ENCODE measurements at regions not wholly inside any gene's neighbourhood (a gene's known extent, or its start where the extent isn't known, plus 50 kb on each side); places are given as distances from the start of the nearest gene placed in this dataset.
"Not testable (repeated sequence)": the region's sequence is repeated elsewhere in the genome, so short reads cannot be mapped to it uniquely, and the experiment has no call there.

DNA sequence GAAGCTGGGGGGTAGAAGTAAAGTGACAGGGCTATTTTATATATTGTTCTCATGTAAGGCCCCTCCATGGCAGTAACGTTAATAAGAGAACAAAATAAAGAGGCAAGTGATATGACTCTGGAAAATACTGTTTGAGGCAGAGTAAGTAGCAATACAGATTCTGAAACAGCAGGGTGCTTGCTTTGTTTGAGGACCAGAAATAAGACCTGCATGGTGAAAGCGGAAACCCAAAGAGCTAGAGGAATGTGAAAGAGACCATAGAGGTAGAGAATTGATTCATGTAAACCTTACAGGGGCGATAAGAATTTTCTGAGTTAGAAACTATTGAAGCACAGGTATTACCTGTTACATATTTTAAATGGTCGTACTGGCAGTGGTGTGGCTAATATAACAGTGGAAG is 1517.1 kb downstream of the SI start:
- H3K27ac Mint-ChIP-seq = no peak overlapping the region
- DNase-seq = no peak
- H3K27me3 Mint-ChIP-seq (ENCODE audit: low read depth in 3 of 3) = peaks cover 0 to 2% (median 0%) of the 10 kb centered on the region in 3 donors
- H3K4me3 Mint-ChIP-seq = no peak overlapping the region
- peaks cover 6 to 44% (median 10%) of the 10 kb centered on the region in 6 donors for H3K9me3 Mint-ChIP-seq
- no peaks in the 10 kb centered on the region for H3K4me1 Mint-ChIP-seq
- no peaks in the 10 kb centered on the region for H3K36me3 Mint-ChIP-seq

DNA sequence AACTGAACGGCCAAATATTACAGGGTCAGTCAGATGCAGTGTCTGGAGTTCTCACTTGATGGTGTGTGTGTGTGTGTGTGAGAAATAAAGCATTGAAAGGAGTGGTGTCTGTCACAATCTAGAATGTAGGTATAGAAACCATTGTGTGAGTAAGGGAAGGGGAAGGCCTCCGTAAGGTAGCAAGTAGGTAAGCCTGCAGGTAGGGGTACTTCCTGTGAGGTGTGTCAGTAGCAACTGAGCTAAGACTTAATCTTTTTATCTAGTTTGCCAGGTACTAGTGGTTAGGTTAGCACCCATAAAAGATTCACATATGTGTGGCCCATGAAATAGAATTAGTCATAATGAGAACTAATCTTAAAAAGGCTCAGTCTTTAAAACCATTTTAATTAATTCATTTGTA is 1517.8 kb downstream of the SI start:
- Mint-ChIP-seq H3K9me3 (peaks cover 6 to 47% (median 12%) of the 10 kb centered on the region in 6 donors), H3K4me3 (no peak overlapping the region)

DNA sequence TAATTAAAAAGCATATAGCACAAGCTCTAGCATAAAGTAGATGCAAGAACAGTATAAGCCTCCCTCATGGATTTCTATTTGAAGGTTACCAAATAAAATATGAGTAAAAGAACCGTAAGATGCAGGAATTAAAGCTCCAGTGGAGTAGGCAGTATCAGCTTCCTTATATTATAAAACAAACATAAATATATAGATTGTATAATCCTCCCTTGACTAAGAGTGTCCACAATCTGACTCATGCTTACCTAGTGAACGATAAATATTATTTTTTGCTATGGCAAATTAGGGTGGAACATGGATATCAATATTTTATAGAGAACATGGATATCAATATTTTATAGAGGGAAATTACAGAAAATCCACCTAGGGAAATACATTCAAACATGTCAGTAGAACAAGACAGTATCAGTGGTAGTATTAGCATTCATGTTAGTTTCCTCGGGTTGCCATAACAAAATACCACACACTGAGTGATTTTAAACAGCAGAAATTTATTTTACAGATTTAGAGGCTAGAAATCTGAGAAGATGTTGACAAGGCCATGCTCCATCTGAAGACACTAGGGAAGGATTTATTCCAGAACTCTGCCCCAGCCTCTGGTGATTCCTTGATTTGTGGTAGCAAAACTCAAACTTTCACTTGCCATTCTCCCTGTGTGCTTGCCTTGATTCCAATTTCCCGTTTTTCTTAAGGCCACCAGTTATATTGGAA is 1521.3 kb downstream of the SI start:
- H3K27me3 Mint-ChIP-seq (ENCODE audit: low read depth in 3 of 3) = peaks cover 0 to 6% (median 0%) of the 10 kb centered on the region in 3 donors
- H3K36me3 Mint-ChIP-seq = no peaks in the 10 kb centered on the region
- no peak for DNase-seq

More for the DNA sequence above, 1517.8 kb downstream of the SI start:
- Mint-ChIP-seq H3K27ac (no peak overlapping the region), H3K27me3 (ENCODE audit: low read depth in 3 of 3) (peaks cover 0 to 4% (median 0%) of the 10 kb centered on the region in 3 donors), H3K4me1 (no peaks in the 10 kb centered on the region), H3K36me3 (no peaks in the 10 kb centered on the region)
- DNase-seq = no peak

DNA sequence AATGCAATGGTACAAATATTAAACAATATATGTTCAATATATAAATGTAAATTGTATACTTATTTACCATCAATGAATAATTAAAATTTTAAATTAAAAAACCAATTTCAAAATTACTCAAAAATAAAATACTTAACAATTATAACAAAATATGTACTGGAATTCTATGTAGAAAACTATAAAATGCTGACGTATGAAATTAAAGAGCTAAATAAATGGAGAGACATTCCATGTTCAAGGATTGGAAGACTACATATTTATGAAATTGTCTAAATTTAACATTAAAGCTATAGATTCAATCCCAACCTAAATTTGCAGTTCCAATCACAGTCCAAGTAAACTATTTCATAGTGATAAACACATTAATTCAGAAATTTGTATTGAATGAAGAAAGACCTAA is 1522.4 kb downstream of the SI start:
- Mint-ChIP-seq H3K27ac (no peak overlapping the region), H3K4me1 (no peaks in the 10 kb centered on the region), H3K9me3 (peaks cover 14 to 44% (median 21%) of the 10 kb centered on the region in 6 donors), H3K27me3 (ENCODE audit: low read depth in 3 of 3) (peaks cover 0 to 6% (median 0%) of the 10 kb centered on the region in 3 donors), H3K36me3 (no peaks in the 10 kb centered on the region), H3K4me3 (no peak overlapping the region)
- DNase-seq = no peak

More for the DNA sequence above, 1521.3 kb downstream of the SI start:
- Mint-ChIP-seq H3K4me3 (no peak overlapping the region), H3K27ac (no peak overlapping the region), H3K9me3 (peaks cover 9 to 42% (median 18%) of the 10 kb centered on the region in 6 donors), H3K4me1 (no peaks in the 10 kb centered on the region)

DNA sequence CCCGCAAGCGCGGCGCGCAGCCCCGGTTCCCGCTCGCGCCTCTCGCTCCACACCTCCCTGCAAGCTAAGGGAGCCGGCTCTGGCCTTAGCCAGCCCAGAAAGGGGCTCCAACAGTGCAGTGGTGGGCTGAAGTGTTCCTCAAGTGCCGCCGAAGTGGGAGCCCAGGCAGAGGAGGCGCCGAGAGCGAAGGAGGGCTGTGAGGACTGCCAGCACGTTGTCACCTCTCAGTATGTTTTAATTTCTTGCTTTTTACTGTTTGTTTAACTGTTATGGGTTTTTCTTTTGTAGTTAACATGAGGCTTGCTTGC is 1525.7 kb downstream of the SI start:
- Mint-ChIP-seq H3K27me3 (ENCODE audit: low read depth in 3 of 3) (peaks cover 0 to 6% (median 0%) of the 10 kb centered on the region in 3 donors), H3K36me3 (no peaks in the 10 kb centered on the region), H3K4me1 (no peaks in the 10 kb centered on the region), H3K9me3 (peaks cover 12 to 52% (median 21%) of the 10 kb centered on the region in 6 donors), H3K27ac (no peak overlapping the region), H3K4me3 (no peak overlapping the region)
- no peak for DNase-seq

DNA sequence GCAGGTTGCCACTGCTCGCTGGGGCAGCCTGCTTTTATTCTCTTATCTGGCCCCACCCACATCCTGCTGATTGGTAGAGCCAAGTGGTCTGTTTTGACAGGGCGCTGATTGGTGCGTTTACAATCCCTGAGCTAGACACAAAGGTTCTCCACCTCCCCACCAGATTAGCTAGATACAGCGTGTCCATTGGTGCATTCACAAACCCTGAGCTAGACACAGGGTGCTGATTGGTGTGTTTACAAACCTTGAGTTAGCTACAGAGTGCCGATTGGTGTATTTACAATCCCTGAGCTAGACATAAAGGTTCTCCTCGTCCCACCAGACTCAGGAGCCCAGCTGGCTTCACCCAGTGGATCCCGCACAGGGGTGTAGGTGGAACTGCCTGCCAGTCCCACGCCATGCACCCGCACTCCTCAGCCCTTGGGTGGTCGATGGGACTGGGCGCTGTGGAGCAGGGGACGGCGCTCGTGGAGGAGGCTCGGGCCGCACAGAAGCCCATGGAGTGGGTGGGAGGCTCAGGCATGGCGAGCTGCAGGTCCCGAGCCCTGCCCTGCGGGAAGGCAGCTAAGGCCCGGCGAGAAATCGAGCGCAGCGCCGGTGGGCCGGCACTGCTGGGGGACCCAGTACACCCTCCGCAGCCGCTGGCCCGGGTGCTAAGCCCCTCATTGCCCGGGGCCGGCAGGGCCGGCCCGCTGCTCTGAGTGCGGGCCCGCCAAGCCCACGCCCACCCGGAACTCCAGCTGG is 1526.2 kb downstream of the SI start:
- not testable (repeated sequence) for H3K4me1 Mint-ChIP-seq; H3K27me3 Mint-ChIP-seq (ENCODE audit: low read depth in 3 of 3); DNase-seq; H3K4me3 Mint-ChIP-seq; H3K27ac Mint-ChIP-seq; H3K36me3 Mint-ChIP-seq
- peaks cover 12 to 47% (median 21%) of the 10 kb centered on the region in 6 donors for H3K9me3 Mint-ChIP-seq

DNA sequence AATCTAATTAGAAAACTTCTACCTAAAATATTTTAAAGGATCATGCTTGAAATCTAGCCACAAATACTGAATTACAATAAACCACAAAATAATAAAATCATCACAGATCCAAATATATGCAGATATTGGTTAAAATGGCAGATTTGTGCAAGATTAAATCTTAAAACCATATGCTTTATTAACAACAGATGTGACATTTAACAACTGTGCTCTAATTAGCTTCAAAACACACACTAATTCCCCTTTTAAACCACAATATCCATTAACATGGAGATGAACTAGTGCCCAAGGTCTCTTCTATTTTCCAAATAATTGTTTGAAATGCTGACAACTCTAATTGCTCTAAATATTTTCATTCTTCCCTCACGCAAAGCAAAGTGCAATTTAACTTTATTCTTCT is 1530.3 kb downstream of the SI start:
- peaks cover 12 to 30% (median 17%) of the 10 kb centered on the region in 6 donors for H3K9me3 Mint-ChIP-seq
- no peaks in the 10 kb centered on the region for H3K36me3 Mint-ChIP-seq
- DNase-seq = no peak
- peaks cover 0 to 1% (median 0%) of the 10 kb centered on the region in 3 donors for H3K27me3 Mint-ChIP-seq (ENCODE audit: low read depth in 3 of 3)
- no peak overlapping the region for H3K27ac Mint-ChIP-seq
- no peak overlapping the region for H3K4me3 Mint-ChIP-seq
- H3K4me1 Mint-ChIP-seq = no peaks in the 10 kb centered on the region

DNA sequence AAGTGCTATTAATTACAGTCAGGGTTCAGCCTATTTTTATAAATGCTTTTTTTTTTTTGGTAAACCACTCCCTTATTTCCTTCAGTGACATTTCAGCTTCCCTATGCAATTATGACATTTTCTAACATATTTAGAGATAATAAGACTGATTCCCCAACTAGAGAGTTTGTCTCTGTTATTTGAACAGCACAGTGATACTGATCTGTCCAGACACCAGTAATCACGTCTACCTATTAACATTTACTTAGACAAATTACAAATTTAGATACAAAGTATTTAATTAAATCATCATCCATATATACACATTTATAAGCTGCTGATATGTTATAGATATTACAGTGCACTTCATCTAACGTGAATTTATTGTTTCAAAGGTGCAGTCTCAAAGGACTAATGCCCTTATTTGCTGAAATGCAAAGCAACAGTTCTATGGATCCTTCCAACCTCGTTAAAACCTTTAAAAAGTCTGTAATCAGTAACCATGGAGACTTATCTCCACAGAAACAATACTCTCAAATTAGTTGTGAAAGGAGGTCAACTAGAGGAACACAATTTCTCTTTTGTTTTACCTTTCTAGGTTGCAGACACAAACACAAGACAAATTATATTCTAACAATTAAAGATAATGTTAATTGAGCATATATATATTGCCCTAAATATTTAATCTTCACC is 1531.1 kb downstream of the SI start:
- Mint-ChIP-seq H3K27ac (no peak overlapping the region), H3K36me3 (no peaks in the 10 kb centered on the region), H3K4me3 (no peak overlapping the region), H3K4me1 (no peaks in the 10 kb centered on the region), H3K27me3 (ENCODE audit: low read depth in 3 of 3) (peaks cover 0 to 1% (median 0%) of the 10 kb centered on the region in 3 donors), H3K9me3 (peaks cover 12 to 30% (median 15%) of the 10 kb centered on the region in 6 donors)
- no peak for DNase-seq

DNA sequence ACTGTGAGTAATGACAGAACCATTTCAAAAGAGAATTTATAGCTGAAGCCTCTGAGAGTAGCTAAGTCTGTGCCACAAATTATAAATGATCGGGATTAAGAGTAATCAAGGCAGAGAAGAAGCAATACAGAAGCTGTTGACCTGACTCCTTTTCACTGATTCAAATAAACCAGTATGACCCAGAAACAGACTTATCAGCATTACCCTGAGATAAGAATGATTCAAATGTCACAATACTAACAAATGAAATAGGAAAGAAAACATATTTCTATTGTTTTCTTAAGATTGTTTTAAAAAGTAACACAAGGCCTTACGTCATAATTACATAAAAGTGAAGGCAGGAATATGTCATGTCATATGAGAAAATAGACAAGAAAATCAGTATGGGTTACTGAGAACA is 1534.6 kb downstream of the SI start:
- DNase-seq = no peak
- H3K4me1 Mint-ChIP-seq = no peaks in the 10 kb centered on the region
- peaks cover 4 to 18% (median 6%) of the 10 kb centered on the region in 6 donors for H3K9me3 Mint-ChIP-seq
- H3K27ac Mint-ChIP-seq = no peak overlapping the region
- H3K36me3 Mint-ChIP-seq = no peaks in the 10 kb centered on the region
- no peak overlapping the region for H3K4me3 Mint-ChIP-seq
- H3K27me3 Mint-ChIP-seq (ENCODE audit: low read depth in 3 of 3) = no peaks in the 10 kb centered on the region

DNA sequence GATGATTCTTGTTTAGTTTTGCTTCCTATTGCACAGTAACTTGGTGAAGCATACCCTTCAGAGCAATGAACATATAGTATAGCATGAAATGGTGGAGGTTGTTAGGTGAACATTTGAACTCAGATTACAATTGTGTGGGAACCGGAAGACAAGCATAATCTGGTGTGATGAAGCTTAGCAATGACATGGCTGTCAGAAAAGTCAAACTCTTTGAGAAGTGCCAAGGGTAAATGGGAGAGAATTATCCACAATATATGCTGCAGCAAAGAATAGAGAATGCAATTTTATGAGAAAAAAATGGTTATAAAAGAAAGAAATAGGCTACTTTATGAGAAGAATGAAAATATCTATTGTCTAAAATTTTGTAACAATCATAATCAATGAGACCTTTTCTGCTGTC is 1536.7 kb downstream of the SI start:
- DNase-seq = no peak
- Mint-ChIP-seq H3K27me3 (ENCODE audit: low read depth in 3 of 3) (no peaks in the 10 kb centered on the region), H3K36me3 (no peaks in the 10 kb centered on the region), H3K27ac (no peak overlapping the region), H3K4me1 (no peaks in the 10 kb centered on the region), H3K9me3 (peaks cover 3 to 17% (median 8%) of the 10 kb centered on the region in 6 donors), H3K4me3 (no peak overlapping the region)

DNA sequence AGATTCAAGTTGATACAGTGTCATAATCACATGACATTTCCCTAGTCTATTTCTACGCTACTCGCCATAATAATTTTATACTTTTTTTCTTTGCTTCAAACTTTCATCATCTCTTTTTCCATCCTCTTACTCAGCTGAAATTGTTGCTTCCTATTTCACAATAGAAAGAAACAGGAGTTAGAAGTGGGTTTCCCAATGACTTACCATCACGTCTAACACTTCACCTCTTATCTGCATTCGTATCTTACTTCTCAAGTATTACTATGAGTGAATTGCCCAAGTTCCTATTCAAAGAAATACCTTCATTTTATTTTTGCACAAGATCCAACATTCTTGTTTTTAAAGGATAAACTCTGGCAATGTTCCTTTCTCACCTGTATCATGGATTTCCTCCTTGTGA is 1539.9 kb downstream of the SI start:
- no peak overlapping the region for H3K27ac Mint-ChIP-seq
- no peaks in the 10 kb centered on the region for H3K36me3 Mint-ChIP-seq
- no peak overlapping the region for H3K4me3 Mint-ChIP-seq
- H3K9me3 Mint-ChIP-seq = peaks cover 4 to 20% (median 12%) of the 10 kb centered on the region in 6 donors
- no peaks in the 10 kb centered on the region for H3K4me1 Mint-ChIP-seq
- peaks cover 0 to 1% (median 0%) of the 10 kb centered on the region in 3 donors for H3K27me3 Mint-ChIP-seq (ENCODE audit: low read depth in 3 of 3)
- no peak for DNase-seq

DNA sequence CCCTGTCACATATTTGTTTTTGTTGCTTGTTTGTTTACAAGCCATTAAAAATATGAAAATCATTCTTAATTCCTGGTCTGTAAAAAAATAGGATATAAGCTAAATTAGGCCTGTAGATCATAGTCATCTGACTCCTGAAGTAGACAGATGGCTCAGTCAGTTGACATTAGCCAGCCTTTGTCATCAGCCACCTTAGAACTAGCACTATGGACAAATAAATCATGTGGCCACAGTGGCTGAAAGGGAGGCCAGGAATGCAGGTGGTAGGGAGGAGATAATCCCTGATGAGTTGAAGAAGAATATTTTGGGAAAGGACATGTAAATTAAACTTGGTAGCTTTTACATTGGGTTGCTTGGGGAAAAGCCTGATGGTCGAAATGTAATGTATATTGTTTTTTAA is 1544.9 kb downstream of the SI start:
- H3K4me3 Mint-ChIP-seq = no peak overlapping the region
- no peak overlapping the region for H3K27ac Mint-ChIP-seq
- no peaks in the 10 kb centered on the region for H3K36me3 Mint-ChIP-seq
- no peaks in the 10 kb centered on the region for H3K4me1 Mint-ChIP-seq
- H3K27me3 Mint-ChIP-seq (ENCODE audit: low read depth in 3 of 3) = peaks cover 0 to 2% (median 0%) of the 10 kb centered on the region in 3 donors
- H3K9me3 Mint-ChIP-seq = peaks cover 8 to 44% (median 24%) of the 10 kb centered on the region in 6 donors
- no peak for DNase-seq

DNA sequence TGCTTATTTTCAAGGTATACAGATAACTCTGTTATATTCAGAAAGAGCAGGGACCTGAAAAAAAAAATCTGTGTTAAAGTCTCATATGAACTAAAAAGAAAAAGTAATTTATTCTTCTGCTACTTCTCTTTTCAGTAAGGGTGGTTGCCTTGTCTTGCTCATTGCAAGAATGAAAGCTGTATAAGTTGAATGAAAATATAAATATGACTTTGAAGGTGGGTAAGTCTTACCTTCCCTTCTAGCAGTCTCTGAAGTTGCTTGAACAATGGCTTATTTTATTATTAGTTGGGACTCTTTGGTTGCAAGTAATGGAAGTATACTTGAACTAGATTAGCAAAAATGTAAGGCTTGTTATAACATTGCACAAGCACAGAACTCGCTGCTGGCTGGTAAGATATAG is 1554.9 kb downstream of the SI start:
- H3K27me3 Mint-ChIP-seq (ENCODE audit: low read depth in 3 of 3) = no peaks in the 10 kb centered on the region
- no peak overlapping the region for H3K4me3 Mint-ChIP-seq
- H3K9me3 Mint-ChIP-seq = peaks cover 0 to 41% (median 11%) of the 10 kb centered on the region in 6 donors
- DNase-seq = no peak
- H3K4me1 Mint-ChIP-seq = no peaks in the 10 kb centered on the region
- H3K36me3 Mint-ChIP-seq = no peaks in the 10 kb centered on the region
- no peak overlapping the region for H3K27ac Mint-ChIP-seq

DNA sequence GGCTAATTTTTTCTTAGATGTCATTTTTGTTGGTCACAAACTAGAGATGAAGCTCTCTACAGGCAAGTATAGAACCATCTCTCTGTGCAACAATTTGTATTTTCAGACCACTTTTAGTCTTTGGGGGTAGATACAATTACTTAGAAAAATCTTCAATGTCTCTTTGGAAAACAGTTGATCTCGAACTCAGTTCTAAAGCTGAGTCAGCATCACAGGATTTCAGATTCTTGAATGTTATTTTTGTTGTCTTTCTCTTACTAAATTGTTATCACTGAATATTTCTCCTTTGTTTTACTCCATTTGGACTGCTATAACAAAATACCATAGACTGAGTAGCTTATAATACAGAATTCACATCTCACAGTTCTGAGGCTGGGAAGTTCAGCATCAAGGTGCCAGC is 1557.0 kb downstream of the SI start:
- Mint-ChIP-seq H3K27ac (no peak overlapping the region), H3K9me3 (peaks cover 0 to 37% (median 15%) of the 10 kb centered on the region in 6 donors), H3K4me3 (no peak overlapping the region), H3K4me1 (no peaks in the 10 kb centered on the region), H3K36me3 (no peaks in the 10 kb centered on the region), H3K27me3 (ENCODE audit: low read depth in 3 of 3) (no peaks in the 10 kb centered on the region)
- DNase-seq = no peak
